ENCODE measurements at regions not wholly inside any gene's neighbourhood (a gene's known extent, or its start where the extent isn't known, plus 50 kb on each side); places are given as distances from the start of the nearest gene placed in this dataset.
"Not testable (repeated sequence)": the region's sequence is repeated elsewhere in the genome, so short reads cannot be mapped to it uniquely, and the experiment has no call there.

DNA sequence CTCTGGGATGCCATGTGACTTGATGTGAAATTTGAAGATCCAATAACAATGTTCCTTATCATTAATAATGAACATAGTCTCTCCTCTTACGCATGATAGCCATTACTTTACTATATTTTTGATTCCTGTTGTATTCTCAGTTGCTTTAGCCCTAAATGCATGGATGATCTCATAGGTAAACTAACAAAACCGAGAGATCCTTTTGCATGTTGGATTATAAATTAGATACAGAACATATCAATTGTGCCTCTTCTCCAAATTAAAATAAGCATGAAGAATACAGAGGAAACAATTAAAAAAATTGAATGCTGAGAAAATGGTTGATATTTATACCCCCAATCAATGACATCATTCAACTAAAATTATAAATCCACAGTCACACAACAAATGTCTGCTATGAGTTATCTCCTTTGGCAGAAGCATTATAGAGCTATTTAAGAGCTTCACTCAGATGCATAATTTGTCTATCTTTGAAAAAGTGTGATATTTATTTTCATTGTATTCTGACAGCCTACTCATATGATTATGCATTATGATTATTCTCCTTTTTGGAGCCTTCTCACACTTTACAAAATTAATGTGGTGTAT is 386.4 kb upstream of the STXBP6 start:
- no peak for ATAC-seq

- ATAC-seq, result no peak
These were observed 381.5 kb upstream of the STXBP6 start for GRCh38 chr14:25431211-25432076.

DNA sequence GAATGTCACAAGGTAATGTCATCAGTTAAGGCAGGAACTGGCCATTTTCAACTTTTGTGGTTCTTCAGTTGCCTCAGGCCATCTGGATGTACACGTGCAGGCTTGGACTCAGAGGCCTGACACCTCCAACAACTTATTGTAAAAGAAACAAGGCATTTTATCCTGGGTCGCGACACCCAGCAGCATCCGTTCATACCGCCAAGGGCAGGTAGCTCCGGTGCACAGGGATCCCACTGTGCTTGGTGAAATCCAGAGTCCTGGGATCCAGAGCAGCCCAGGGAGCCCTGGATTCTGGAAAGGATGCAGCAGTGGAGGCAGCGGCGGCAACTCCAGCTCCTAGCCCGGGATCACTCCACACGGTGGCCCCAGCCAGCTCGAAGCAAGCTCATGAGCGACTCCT is 380.9 kb upstream of the STXBP6 start:
- ATAC-seq, result no peak

- no peak for ATAC-seq
These were observed 363.1 kb upstream of the STXBP6 start for GRCh38 chr14:25412998-25413397.

DNA sequence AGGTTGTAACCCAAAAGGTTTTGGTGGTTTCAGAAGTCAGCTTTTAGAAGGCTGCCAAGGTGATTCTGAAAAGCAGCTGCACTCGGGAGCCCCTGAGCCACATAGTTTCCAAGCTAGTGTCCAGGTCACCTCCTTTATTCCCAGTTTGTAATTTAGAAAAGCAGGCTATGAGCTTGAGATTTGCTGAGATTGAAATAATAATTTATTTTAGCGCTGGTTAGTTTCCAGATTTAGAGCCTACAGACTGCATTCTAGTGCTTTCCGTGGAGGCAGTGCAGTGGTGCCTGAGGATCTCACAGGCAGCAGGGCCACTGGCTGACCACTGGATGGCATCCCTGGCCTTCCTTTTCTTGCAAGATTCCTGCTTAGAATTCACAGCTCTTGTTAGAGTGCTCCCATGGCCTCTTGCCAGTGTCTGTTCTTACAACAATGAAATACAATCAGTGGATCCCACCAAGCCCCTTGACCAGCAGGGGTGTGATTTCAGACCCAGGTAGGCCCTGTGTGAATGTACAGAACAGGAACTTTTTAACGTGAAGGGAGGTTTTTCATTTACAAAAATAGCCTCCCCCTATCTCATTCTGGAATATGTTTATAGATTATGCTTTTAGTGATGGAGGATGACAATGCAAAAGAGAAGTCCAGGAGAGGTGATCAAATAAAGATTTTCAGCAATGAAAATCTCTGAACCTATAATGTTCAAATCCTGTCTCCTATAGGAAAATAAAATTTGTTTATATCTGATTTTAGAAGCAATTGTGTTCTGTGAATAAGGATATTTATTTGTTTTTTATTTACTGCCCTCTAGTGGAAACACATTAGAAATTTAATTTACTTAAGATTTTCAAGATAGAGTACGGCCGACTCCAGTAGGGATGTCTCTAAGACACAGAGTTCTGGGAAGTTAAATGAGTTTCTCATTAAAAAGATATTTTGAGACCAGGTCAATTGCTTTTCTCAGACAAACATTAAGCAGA is 362.1 kb upstream of the STXBP6 start:
- no peak for ATAC-seq

GRCh38 chr14:25406818-25407217 is 356.9 kb upstream of the STXBP6 start:
- ATAC-seq, result no peak

- peak; percentile 45 for ATAC-seq
These were observed 350.8 kb upstream of the STXBP6 start for GRCh38 chr14:25400607-25401206.

- ATAC-seq, result no peak
These were observed 346.2 kb upstream of the STXBP6 start for GRCh38 chr14:25396128-25396527.

DNA sequence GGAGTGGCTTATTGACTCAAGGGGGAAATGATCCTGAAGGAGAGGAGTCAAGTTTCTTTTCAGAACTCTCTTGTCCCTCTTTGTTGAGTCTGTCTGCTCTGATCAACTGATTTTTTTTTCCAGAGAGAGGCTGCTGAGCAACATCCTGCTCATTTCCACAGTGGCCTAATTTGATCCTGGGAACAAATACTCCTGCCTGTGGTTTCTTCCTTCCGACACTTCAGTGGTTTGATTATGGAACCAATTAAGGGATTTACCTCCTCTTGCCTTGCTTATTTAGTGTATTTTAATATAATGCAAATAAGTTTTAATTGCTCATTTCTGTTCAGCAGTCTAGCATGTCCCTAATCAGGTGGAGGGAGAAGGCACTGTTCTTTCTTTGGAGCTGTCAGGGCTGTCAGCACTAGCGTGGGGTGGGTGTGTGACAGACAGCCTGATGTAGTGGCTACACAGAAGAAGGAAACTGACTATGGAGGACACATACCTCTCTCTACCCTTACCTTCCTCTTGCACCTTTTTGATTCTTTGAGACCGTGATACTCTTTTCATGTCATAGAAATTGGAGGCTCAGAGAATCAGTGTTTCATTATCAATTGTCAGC is 344.9 kb upstream of the STXBP6 start:
- no peak for ATAC-seq

DNA sequence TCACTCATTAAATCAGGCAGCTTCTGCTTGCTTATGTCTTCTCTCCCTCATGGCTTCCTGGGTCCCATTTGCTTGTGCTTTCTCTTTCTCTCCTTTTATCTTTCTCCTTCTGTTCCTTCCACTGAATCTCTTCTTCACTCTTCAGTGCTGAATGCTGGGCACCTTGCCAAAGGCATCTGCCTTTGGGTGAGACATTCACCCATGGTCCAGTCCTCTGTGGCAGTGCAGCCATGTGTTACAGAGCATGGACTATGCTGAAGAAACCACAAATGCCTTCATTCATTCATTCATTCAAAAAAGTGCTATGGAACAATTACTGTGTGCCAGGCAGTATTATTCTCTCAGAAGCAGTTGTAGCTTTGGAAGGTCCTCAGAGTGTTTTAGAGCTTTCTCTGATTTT is 344.4 kb upstream of the STXBP6 start:
- no peak for ATAC-seq

DNA sequence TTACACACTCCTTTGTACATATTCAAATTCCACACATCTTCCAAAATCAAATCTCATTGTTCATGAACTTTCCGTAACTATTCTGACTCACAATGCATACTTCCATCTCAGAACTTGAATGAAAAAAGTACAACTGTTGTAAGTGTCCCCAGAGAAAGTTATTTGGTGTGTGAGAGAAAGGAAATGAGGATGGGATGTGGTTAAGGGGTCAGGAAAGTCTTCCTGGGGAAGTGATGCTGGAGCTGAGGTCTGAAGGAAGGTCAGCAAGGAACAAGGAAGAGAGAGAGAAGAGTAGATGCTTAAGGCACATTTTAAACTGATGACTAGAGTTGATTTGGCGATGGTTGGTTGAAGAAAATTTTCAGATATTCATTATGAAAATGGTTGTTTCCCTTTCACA is 340.0 kb upstream of the STXBP6 start:
- ATAC-seq, result no peak

DNA sequence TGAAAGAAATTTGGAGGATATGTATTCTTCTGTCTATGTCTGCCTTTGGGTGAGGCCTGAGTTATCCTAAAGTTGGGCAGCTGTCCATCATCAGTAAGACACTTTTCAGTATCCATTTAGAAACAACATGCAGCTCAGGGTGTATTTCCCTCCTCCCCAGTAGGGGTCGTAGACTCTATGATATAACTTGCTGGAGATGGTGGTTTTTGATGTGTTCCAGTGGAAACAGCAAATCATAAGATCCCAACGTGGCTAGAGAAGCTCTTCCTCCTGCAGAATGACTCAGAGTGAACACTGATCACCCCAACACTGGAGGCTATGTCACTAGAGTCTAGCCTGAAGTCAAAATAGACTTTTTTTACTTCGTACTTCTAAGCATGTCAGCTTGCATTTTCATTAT is 331.6 kb upstream of the STXBP6 start:
- no peak for ATAC-seq

DNA sequence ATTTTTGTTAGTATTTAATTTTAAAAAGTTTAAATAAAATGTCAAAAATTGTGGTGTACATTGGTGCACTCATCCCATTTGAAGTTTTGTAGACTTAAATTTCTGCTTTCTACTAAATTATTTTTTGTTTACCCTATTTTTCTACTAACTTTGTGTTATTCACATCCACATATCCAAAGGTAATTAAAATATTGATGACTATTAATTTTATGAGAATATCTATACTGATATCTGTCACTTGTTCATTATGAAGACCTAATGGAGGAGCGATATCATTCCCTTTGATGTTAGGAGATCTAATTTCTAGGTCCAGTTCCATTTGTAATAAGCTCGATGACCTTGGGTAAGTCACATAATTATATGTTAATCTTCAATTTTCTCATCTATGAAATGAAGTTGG is 325.7 kb upstream of the STXBP6 start:
- no peak for ATAC-seq

GRCh38 chr14:25371068-25371467 is 321.1 kb upstream of the STXBP6 start:
- ATAC-seq, result peak; percentile 69

DNA sequence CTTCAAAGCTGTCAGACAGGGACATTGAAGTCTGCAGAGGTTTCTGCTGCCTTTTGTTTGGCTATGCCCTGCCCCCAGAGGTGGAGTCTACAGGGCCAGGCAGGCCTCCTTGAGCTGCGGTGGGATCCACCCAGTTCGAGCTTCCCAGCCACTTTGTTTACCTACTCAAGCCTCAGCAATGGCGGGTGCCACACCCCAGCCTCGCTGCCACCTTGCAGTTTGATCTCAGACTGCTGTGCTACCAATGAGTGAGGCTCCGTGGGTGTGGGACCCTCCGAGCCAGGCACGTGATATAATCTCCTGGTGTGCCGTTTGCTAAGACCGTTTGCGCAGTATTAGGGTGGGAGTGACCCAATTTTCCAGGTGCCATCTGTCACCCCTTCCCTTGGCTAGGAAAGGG is 320.1 kb upstream of the STXBP6 start:
- not testable (repeated sequence) for ATAC-seq

- no peak for ATAC-seq
These were observed 308.4 kb upstream of the STXBP6 start for GRCh38 chr14:25358330-25358729.

GRCh38 chr14:25351269-25351668 is 301.3 kb upstream of the STXBP6 start:
- ATAC-seq, result no peak

DNA sequence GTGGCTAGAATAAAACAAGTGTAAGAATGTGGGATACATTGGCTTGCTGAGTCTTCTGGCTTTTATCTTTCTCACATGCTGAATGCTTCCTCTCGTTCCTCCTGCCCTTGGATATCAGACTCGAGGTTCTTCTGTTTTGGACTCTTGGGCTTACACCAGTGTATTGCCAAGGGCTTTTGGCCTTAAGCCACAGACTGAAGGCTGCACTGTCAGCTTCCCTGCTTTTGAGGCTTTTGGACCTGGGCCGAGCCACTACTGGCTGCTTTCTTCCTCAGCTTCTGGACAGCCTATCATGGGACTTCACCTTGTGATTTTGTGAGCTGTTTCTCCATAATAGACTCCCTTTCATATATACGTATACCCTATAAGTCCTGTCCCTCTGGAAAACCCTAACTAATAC is 300.9 kb upstream of the STXBP6 start:
- ATAC-seq, result no peak

- no peak for ATAC-seq
These were observed 300.1 kb upstream of the STXBP6 start for GRCh38 chr14:25350021-25350420.

GRCh38 chr14:25349269-25349668 is 299.3 kb upstream of the STXBP6 start:
- no peak for ATAC-seq

DNA sequence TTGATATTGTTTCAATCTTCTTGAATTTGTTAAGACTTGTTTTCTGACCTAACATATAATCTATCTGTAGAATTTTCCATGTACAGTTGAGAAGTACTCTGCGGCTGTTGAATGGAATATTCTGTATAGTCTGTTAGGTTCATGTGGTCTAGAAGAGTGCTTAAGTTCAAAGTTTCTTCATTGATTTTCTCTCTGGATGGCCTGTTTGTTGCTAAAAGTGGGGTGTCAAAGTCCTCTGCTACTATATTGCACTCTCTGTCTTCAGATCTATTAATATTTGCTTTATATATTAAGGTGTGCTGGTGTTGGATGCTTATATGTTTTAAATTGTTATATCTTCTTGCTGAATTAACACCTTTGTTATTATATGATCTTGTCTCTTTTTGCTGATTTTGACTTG is 290.9 kb upstream of the STXBP6 start:
- no peak for ATAC-seq

- no peak for ATAC-seq
These were observed 272.8 kb upstream of the STXBP6 start for GRCh38 chr14:25322784-25323183.

All from esophagus mucosa (tissue), 1 donor.